ENCODE measurements at regions not wholly inside any gene's neighbourhood (a gene's known extent, or its start where the extent isn't known, plus 50 kb on each side); places are given as distances from the start of the nearest gene placed in this dataset.

- Histone ChIP-seq H3K9me3 (ENCODE audit: low read length) (peaks cover 20% of the 10 kb centered on the region; the same call in 1 of the 2 replicates), H3K27me3 (ENCODE audit: control insufficient read depth in 1 of 2, insufficient read depth in 2 of 2, low read length in 2 of 2) (no peaks in the 10 kb centered on the region), H3K27ac (ENCODE audit: extremely low read length, insufficient read depth, low read length) (no peak overlapping the region), H3K4me2 (ENCODE audit: low read depth, low read length) (no peak overlapping the region), H4K20me1 (ENCODE audit: insufficient read depth, low read length) (no peaks in the 10 kb centered on the region), H3K36me3 (replicated peaks in 1 of 2; ENCODE audit: control insufficient read depth in 1 of 2, insufficient read depth in 2 of 2, low read length in 2 of 2) (no peaks in the 10 kb centered on the region), H2AFZ (ENCODE audit: low read length) (no peak overlapping the region), H3K4me3 (replicated peaks in 1 of 3; ENCODE audit: insufficient read depth in 1 of 3, low read depth in 2 of 3, low read length in 3 of 3) (no peak overlapping the region), H3K9ac (ENCODE audit: insufficient read depth, low read depth, low read length) (no peak overlapping the region), H3K4me1 (ENCODE audit: insufficient read depth, low read length) (no peaks in the 10 kb centered on the region), H3K79me2 (ENCODE audit: insufficient read depth, low read length) (no peaks in the 10 kb centered on the region)
- intact Hi-C loops (cut with micrococcal nuclease; ENCODE audit: unreplicated experiment) (no loop called here), in situ Hi-C loops (cut with HindIII; ENCODE audit: extremely low pct_ligation_motif_present, low pct_unique_long_range_greater_than_20kb) (no loop called here)
- DNase-seq (ENCODE audit: low spot score) (no peak), ATAC-seq (no peak), FAIRE-seq (no peak)
- 5% methylated on average over 2 of the region's 2 CpGs for WGBS (ENCODE audit: low lambda C conversion rate)
- ChIA-PET CTCF (ENCODE audit: low intra/inter-chr PET ratio, low total read pairs) (no interaction called here), POLR2A (no interaction called here)
- TF ChIP-seq ZNF792 (CRISPR knock-in tag; IDR thresholded peaks at IDR 0.05) = 0 out of 2 replicates have a peak, but pooled peaks have one; percentile 34
- no peak for TF ChIP-seq ZIK1 (CRISPR knock-in tag; IDR thresholded peaks at IDR 0.05; ENCODE audit: borderline replicate concordance, low read depth)
- BruUV-seq (replicated peaks) = no TSS peak
Observed at GRCh38 chr5:126115059-126115629, 308.1 kb upstream of the GRAMD2B start.

GRCh38 chr5:126117044-126117443 is 306.2 kb upstream of the GRAMD2B start:
- ATAC-seq = no peak
- Histone ChIP-seq H3K27ac (ENCODE audit: extremely low read length, insufficient read depth, low read length) (no peak overlapping the region), H3K4me2 (ENCODE audit: low read depth, low read length) (no peak overlapping the region), H3K9me3 (ENCODE audit: low read length) (peaks cover 17% of the 10 kb centered on the region; the same call in 1 of the 2 replicates), H3K79me2 (ENCODE audit: insufficient read depth, low read length) (no peaks in the 10 kb centered on the region), H3K4me1 (ENCODE audit: insufficient read depth, low read length) (no peaks in the 10 kb centered on the region), H3K9ac (ENCODE audit: insufficient read depth, low read depth, low read length) (no peak overlapping the region), H4K20me1 (ENCODE audit: insufficient read depth, low read length) (no peaks in the 10 kb centered on the region), H3K27me3 (ENCODE audit: control insufficient read depth in 1 of 2, insufficient read depth in 2 of 2, low read length in 2 of 2) (no peaks in the 10 kb centered on the region), H3K36me3 (replicated peaks in 1 of 2; ENCODE audit: control insufficient read depth in 1 of 2, insufficient read depth in 2 of 2, low read length in 2 of 2) (no peaks in the 10 kb centered on the region), H2AFZ (ENCODE audit: low read length) (no peak overlapping the region), H3K4me3 (replicated peaks in 1 of 3; ENCODE audit: insufficient read depth in 1 of 3, low read depth in 2 of 3, low read length in 3 of 3) (no peak overlapping the region)
- POLR2A ChIA-PET = no interaction called here
- 0% methylated on average over 1 of the region's 1 CpG for WGBS (ENCODE audit: low lambda C conversion rate)
- no peak for FAIRE-seq
- DNase-seq (ENCODE audit: low spot score) = no peak
- in situ Hi-C loops (cut with HindIII; ENCODE audit: extremely low pct_ligation_motif_present, low pct_unique_long_range_greater_than_20kb) = no loop called here
- CTCF ChIA-PET (ENCODE audit: low intra/inter-chr PET ratio, low total read pairs) = no interaction called here
- BruUV-seq (replicated peaks) = no TSS peak
- intact Hi-C loops (cut with micrococcal nuclease; ENCODE audit: unreplicated experiment) = no loop called here
- no peak for TF ChIP-seq ZNF775 (CRISPR knock-in tag; IDR thresholded peaks at IDR 0.05; ENCODE audit: borderline replicate concordance)
- TF ChIP-seq SMAD3 (CRISPR knock-in tag; IDR thresholded peaks at IDR 0.05) = no peak
- TF ChIP-seq TRIM22 (IDR thresholded peaks at IDR 0.05) = no peak
- no peak for TF ChIP-seq GPBP1L1 (CRISPR knock-in tag; IDR thresholded peaks at IDR 0.05)
- TF ChIP-seq RERE (CRISPR knock-in tag; IDR thresholded peaks at IDR 0.05; ENCODE audit: low read depth) = no peak
- no peak for TF ChIP-seq KAT8 (CRISPR knock-in tag; IDR thresholded peaks at IDR 0.05)
- TF ChIP-seq YEATS2 (CRISPR knock-in tag; IDR thresholded peaks at IDR 0.05; ENCODE audit: borderline replicate concordance) = no peak
- no peak for TF ChIP-seq ZNF253 (CRISPR knock-in tag; IDR thresholded peaks at IDR 0.05; ENCODE audit: borderline replicate concordance)
- no peak for TF ChIP-seq ZNF644 (CRISPR knock-in tag; IDR thresholded peaks at IDR 0.05; ENCODE audit: low read depth)
- no peak for TF ChIP-seq SKI (IDR thresholded peaks at IDR 0.05; ENCODE audit: partially characterized antibody)

Data from HepG2 (cell line).